Choroid plexus epithelial cell (primary cell): ENCODE measurements at regions not wholly inside any gene's neighbourhood (a gene's known extent, or its start where the extent isn't known, plus 50 kb on each side); places are given as distances from the start of the nearest gene placed in this dataset.
A peak's percentile ranks its signal among the peaks of the same experiment; 100 is the strongest.

ENCODE experiments used
- DNase-seq: peaks from one replicate; pipeline ENCODE4 v3.0.0-alpha.2; 2010; ENCODE audit warnings: low read depth
- H3K4me3 ChIP-seq: 2 replicates; pipeline ENCODE4 v1.5.1; 2011; ENCODE audit warnings: low read depth, mild to moderate bottlenecking, control low read depth, low read length, moderate library complexity
- CTCF ChIP-seq: conservative IDR thresholded peaks from 2 replicates; pipeline ENCODE4 v1.5.1; 2011; ENCODE audit warnings: low read depth, mild to moderate bottlenecking, control low read depth, inconsistent platforms, low read length, moderate library complexity

GRCh38 chr4:119745351-119745750, 116.7 kb upstream of the PDE5A start:
- no peak for DNase-seq
- no peak overlapping the region for H3K4me3 ChIP-seq
- no peak for TF ChIP-seq CTCF

DNA sequence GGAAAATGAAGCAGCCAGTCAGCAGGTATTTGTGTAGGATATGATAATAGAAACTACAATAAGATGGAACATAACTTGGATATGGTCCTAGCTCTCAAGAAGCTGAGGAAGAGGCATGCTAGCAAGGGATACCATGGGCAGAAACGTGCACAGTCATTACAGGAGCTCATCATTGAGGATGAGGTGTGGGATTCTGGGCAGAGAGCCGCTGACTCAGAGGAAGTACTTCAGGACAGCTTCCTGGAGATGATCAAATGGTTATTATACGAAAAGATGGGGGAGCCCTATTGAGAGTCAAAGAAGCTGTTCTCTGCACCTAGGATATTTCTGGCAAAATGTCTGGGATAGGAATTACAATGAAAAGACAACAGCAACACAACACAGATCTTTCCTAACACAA, 116.0 kb upstream of the PDE5A start:
- DNase-seq = no peak
- no peak overlapping the region for H3K4me3 ChIP-seq
- no peak for TF ChIP-seq CTCF

GRCh38 chr4:119743644-119744043, 115.0 kb upstream of the PDE5A start:
- no peak for DNase-seq
- no peak for TF ChIP-seq CTCF
- H3K4me3 ChIP-seq = no peak overlapping the region

GRCh38 chr4:119739796-119740195, 111.2 kb upstream of the PDE5A start:
- no peak for TF ChIP-seq CTCF
- H3K4me3 ChIP-seq = no peak overlapping the region
- DNase-seq = no peak

- TF ChIP-seq CTCF = no peak
- H3K4me3 ChIP-seq = no peak overlapping the region
- no peak for DNase-seq
These were observed 110.3 kb upstream of the PDE5A start for GRCh38 chr4:119738901-119739300.

GRCh38 chr4:119736559-119736958, 108.0 kb upstream of the PDE5A start:
- no peak for DNase-seq
- no peak for TF ChIP-seq CTCF
- H3K4me3 ChIP-seq = no peak overlapping the region

GRCh38 chr4:119735165-119735651, 106.6 kb upstream of the PDE5A start:
- H3K4me3 ChIP-seq = no peak overlapping the region
- DNase-seq = peak; percentile 96
- TF ChIP-seq CTCF = no peak
